ENCODE measurements at regions not wholly inside any gene's neighbourhood (a gene's known extent, or its start where the extent isn't known, plus 50 kb on each side); places are given as distances from the start of the nearest gene placed in this dataset.

DNA sequence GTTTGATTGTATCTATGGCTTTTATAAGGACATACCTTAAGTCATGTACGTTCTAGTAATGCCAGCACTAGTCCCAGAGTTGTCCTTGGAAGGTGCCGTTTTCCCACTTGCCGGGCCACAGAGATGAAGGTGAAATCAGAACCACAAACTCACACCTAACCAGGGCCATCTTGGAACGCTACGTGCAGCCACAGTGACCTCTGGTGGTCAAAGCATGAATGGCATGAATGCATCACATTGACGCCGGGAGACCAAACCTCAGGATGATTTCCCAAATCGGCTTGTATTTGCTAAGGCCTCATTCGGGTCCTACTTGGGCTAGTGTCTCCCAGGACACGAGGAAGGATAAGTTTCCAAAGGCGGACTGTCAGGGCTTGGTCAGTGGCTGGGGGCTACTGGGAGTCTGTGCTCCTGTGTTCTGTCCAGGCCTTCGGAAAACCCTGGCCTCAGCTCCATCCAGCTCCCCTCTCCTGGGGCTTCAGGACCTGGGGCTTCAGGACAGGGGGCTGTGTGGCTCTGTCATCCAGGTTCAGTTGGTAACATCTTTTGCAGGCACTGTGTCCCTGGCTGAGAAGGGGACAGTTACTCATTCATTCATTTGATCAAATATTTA lies 260.5 kb downstream of the PRDM2 start:
- no peak overlapping the region for H3K4me2 ChIP-seq (ENCODE audit: low read length)

DNA sequence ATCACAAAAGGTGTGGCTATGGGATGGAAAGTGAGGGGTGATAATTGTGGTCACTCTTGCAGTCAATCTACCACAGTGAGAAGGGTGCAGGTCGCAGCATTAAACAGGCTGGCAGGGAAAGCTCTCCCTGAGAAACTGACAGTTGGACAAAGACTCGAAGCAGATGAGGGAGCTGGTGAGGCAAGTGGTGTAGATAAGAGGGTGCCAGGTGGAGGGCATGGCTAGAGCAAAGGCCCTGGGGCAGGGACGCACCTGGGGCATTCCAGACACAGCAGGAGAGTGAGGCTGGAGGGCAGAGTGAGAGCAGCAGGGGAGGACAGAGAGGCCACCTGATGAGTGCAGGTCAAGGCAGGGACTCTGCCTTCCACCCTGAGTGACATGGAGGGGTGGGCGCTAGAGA lies 264.8 kb downstream of the PRDM2 start:
- no peak overlapping the region for H3K27ac ChIP-seq

More for the DNA sequence above, 260.5 kb downstream of the PRDM2 start:
- Histone ChIP-seq H3K4me3 (ENCODE audit: low read depth, low read length) (no peak overlapping the region), H3K9me3 (ENCODE audit: control insufficient read depth, low read length) (no peaks in the 10 kb centered on the region), H2AFZ (no peak overlapping the region), H3K27ac (no peak overlapping the region), H3K9ac (no peak overlapping the region), H3K36me3 (ENCODE audit: control insufficient read depth, insufficient read depth, low read length) (no peaks in the 10 kb centered on the region), H3K27me3 (ENCODE audit: control insufficient read depth, insufficient read depth, low read length) (no peaks in the 10 kb centered on the region), H3K79me2 (no peaks in the 10 kb centered on the region), H3K4me1 (no peaks in the 10 kb centered on the region)
- TF ChIP-seq, protein P1, sequence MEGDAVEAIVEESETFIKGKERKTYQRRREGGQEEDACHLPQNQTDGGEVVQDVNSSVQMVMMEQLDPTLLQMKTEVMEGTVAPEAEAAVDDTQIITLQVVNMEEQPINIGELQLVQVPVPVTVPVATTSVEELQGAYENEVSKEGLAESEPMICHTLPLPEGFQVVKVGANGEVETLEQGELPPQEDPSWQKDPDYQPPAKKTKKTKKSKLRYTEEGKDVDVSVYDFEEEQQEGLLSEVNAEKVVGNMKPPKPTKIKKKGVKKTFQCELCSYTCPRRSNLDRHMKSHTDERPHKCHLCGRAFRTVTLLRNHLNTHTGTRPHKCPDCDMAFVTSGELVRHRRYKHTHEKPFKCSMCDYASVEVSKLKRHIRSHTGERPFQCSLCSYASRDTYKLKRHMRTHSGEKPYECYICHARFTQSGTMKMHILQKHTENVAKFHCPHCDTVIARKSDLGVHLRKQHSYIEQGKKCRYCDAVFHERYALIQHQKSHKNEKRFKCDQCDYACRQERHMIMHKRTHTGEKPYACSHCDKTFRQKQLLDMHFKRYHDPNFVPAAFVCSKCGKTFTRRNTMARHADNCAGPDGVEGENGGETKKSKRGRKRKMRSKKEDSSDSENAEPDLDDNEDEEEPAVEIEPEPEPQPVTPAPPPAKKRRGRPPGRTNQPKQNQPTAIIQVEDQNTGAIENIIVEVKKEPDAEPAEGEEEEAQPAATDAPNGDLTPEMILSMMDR (IDR thresholded peaks at IDR 0.05) = peak; percentile 82

DNA sequence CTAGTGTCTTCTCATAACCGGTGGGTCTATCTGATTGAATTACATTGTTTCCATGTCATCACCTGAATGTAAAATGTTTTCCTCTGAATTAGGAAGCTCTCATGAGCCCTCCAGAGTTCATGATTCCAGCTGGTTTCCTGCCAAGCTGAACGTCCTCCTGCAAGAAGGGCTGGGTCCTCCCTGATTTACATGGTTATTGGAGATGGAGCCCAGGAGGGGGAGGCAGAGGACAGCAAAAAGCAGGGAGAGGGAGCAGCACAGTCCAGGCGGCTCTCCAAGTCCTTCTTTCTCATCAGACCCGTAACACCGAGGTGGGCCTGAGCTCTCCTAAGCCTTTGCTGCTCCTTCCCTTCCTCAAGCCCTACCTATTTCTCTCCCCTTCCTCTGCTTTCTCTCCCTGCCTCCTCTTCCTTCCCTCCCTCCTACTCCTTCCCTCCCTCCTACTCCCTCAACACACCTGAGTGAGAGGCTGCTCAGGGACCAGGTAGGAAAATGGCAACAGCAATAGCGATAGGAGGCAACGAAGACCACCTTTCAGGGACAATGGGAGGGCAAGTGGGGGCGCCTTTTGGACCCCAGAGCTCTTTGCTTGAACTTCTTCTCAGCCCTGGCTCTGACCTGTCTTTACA lies 265.9 kb downstream of the PRDM2 start:
- Histone ChIP-seq H3K4me3 (ENCODE audit: low read depth, low read length) (no peak overlapping the region), H3K36me3 (ENCODE audit: control insufficient read depth, insufficient read depth, low read length) (no peaks in the 10 kb centered on the region), H3K4me1 (no peaks in the 10 kb centered on the region), H3K79me2 (no peaks in the 10 kb centered on the region), H3K4me2 (ENCODE audit: low read length) (no peak overlapping the region), H3K9me3 (ENCODE audit: control insufficient read depth, low read length) (no peaks in the 10 kb centered on the region), H2AFZ (no peak overlapping the region), H3K27ac (no peak overlapping the region), H3K27me3 (ENCODE audit: control insufficient read depth, insufficient read depth, low read length) (no peaks in the 10 kb centered on the region), H3K9ac (no peak overlapping the region)
- TF ChIP-seq, protein P1 (IDR thresholded peaks at IDR 0.05) = no peak

More for the DNA sequence above, 264.8 kb downstream of the PRDM2 start:
- Histone ChIP-seq H3K9me3 (ENCODE audit: control insufficient read depth, low read length) (no peaks in the 10 kb centered on the region), H2AFZ (no peak overlapping the region), H3K4me1 (no peaks in the 10 kb centered on the region), H3K9ac (no peak overlapping the region), H3K4me3 (ENCODE audit: low read depth, low read length) (no peak overlapping the region), H3K27me3 (ENCODE audit: control insufficient read depth, insufficient read depth, low read length) (no peaks in the 10 kb centered on the region), H3K79me2 (no peaks in the 10 kb centered on the region), H3K4me2 (ENCODE audit: low read length) (no peak overlapping the region), H3K36me3 (ENCODE audit: control insufficient read depth, insufficient read depth, low read length) (no peaks in the 10 kb centered on the region)
- TF ChIP-seq, protein P1 (IDR thresholded peaks at IDR 0.05) = no peak

DNA sequence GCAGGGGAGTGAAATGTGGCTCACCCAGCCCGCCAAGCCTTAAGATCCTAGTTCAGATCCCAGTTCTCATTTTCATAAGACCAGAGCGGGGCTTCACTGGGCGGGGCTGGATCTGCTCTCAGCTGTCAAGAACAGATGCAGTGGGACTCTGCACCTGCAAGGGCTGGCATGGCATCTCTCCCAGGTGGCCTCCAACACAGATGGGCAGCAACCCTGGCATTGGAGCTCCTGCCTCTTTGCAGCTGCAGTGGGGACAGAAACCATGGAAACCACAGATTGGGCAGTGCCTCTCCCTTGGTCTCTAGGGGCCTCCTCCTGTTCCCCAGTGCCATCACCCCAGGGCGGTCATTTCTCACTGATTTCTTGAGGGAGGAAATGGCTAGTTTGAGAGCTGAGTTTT lies 267.7 kb downstream of the PRDM2 start:
- Histone ChIP-seq H2AFZ (no peak overlapping the region), H3K4me3 (ENCODE audit: low read depth, low read length) (no peak overlapping the region), H3K79me2 (no peaks in the 10 kb centered on the region), H3K4me2 (ENCODE audit: low read length) (no peak overlapping the region), H3K36me3 (ENCODE audit: control insufficient read depth, insufficient read depth, low read length) (no peaks in the 10 kb centered on the region), H3K27me3 (ENCODE audit: control insufficient read depth, insufficient read depth, low read length) (no peaks in the 10 kb centered on the region), H3K27ac (no peak overlapping the region), H3K9me3 (ENCODE audit: control insufficient read depth, low read length) (no peaks in the 10 kb centered on the region), H3K4me1 (no peaks in the 10 kb centered on the region), H3K9ac (no peak overlapping the region)
- TF ChIP-seq, protein P1 (IDR thresholded peaks at IDR 0.05) = no peak

DNA sequence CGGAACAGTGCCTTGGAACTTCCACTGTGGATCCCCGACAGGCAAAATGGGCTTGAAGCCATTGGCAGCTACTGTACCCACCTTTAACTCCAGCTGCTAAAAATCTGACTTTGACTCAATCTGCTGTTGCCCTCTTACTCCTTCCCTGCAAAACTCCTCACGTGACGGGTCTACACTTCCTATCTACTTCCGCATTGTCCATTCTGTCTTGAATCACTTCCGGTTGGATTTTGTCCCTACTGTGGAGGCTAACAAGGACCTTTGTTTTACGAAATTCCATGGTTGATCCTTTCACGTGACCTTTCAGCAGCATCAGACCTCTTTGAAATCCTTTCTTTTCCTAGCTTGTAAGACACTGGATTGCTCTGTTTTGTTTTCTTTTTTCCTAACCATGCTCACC lies 268.4 kb downstream of the PRDM2 start:
- Histone ChIP-seq H3K36me3 (ENCODE audit: control insufficient read depth, insufficient read depth, low read length) (no peaks in the 10 kb centered on the region), H3K27me3 (ENCODE audit: control insufficient read depth, insufficient read depth, low read length) (no peaks in the 10 kb centered on the region), H3K27ac (no peak overlapping the region), H3K4me2 (ENCODE audit: low read length) (no peak overlapping the region), H3K9me3 (ENCODE audit: control insufficient read depth, low read length) (no peaks in the 10 kb centered on the region), H2AFZ (no peak overlapping the region), H3K4me1 (no peaks in the 10 kb centered on the region), H3K9ac (no peak overlapping the region), H3K79me2 (no peaks in the 10 kb centered on the region), H3K4me3 (ENCODE audit: low read depth, low read length) (no peak overlapping the region)
- TF ChIP-seq, protein P1 (IDR thresholded peaks at IDR 0.05) = no peak

All from parathyroid adenoma (tissue), 2 donors.